ENCODE measurements at regions not wholly inside any gene's neighbourhood (a gene's known extent, or its start where the extent isn't known, plus 50 kb on each side); places are given as distances from the start of the nearest gene placed in this dataset.

GRCh38 chr5:57010786-57011185, 58.9 kb upstream of the MIER3 start:
- TF ChIP-seq CTCF (optimal IDR thresholded peaks at IDR 0.05 in 1 of 3, IDR thresholded peaks at IDR 0.05 in 1 of 3, conservative IDR thresholded peaks at IDR 0.05 in 1 of 3; ENCODE audit: extremely low read depth in 1 of 3, insufficient read depth in 2 of 3, low read length in 3 of 3) (no peak), EZH2 (IDR thresholded peaks at IDR 0.05; ENCODE audit: low read length) (no peak)
